ENCODE measurements at regions not wholly inside any gene's neighbourhood (a gene's known extent, or its start where the extent isn't known, plus 50 kb on each side); places are given as distances from the start of the nearest gene placed in this dataset.

- peaks cover 59% of the 10 kb centered on the region for H3K4me1 Mint-ChIP-seq
Observed at GRCh38 chr2:201975964-201976612, 57.6 kb upstream of the FZD7 start.

GRCh38 chr2:201977651-201978050, 56.0 kb upstream of the FZD7 start:
- Histone ChIP-seq H3K4me1 (ENCODE audit: control insufficient read depth, insufficient read depth, low read length) (peaks cover 17% of the 10 kb centered on the region), H3K4me3 (ENCODE audit: low read length) (no peak overlapping the region), H3K9ac (ENCODE audit: extremely low read depth, low read length, poor library complexity, severe bottlenecking) (no peak overlapping the region), H3K36me3 (ENCODE audit: control insufficient read depth, insufficient read depth, low read length) (no peaks in the 10 kb centered on the region), H3K9me3 (ENCODE audit: control insufficient read depth, low read length) (no peaks in the 10 kb centered on the region), H3K27me3 (ENCODE audit: control insufficient read depth, insufficient read depth, low read length, poor library complexity, severe bottlenecking) (no peaks in the 10 kb centered on the region), H3K27ac (ENCODE audit: low read depth, low read length) (no peak overlapping the region)
- Mint-ChIP-seq H3K27ac (no peak overlapping the region), H3K27me3 (ENCODE audit: insufficient read depth) (no peaks in the 10 kb centered on the region), H3K36me3 (ENCODE audit: low read depth) (no peaks in the 10 kb centered on the region), H3K4me3 (no peak overlapping the region), H3K4me1 (peaks cover 47% of the 10 kb centered on the region), H3K9me3 (no peaks in the 10 kb centered on the region)
- DNase-seq = no peak
- no peak for TF ChIP-seq CTCF (conservative IDR thresholded peaks at IDR 0.05)
- 50% methylated on average over 2 of the region's 2 CpGs; no CpG with 5 or more reads in 1 of the 2 experiments for WGBS, 2 experiments (ENCODE audit: insufficient coverage in 1 of 2, insufficient read length in 1 of 2)

More at GRCh38 chr2:201975964-201976612, 57.6 kb upstream of the FZD7 start:
- Mint-ChIP-seq H3K36me3 (ENCODE audit: low read depth) (no peaks in the 10 kb centered on the region), H3K27me3 (ENCODE audit: insufficient read depth) (no peaks in the 10 kb centered on the region), H3K4me3 (no peak overlapping the region), H3K27ac (no peak overlapping the region), H3K9me3 (no peaks in the 10 kb centered on the region)
- no peaks in the 10 kb centered on the region for H3K9me3 ChIP-seq (ENCODE audit: control insufficient read depth, low read length)
- H3K4me1 ChIP-seq (ENCODE audit: control insufficient read depth, insufficient read depth, low read length) = peaks cover 27% of the 10 kb centered on the region
- H3K27me3 ChIP-seq (ENCODE audit: control insufficient read depth, insufficient read depth, low read length, poor library complexity, severe bottlenecking) = no peaks in the 10 kb centered on the region
- no peak for DNase-seq
- no peaks in the 10 kb centered on the region for H3K36me3 ChIP-seq (ENCODE audit: control insufficient read depth, insufficient read depth, low read length)
- H3K27ac ChIP-seq (ENCODE audit: low read depth, low read length) = no peak overlapping the region
- no peak overlapping the region for H3K4me3 ChIP-seq (ENCODE audit: low read length)
- WGBS, 2 experiments (ENCODE audit: insufficient coverage in 1 of 2, insufficient read length in 1 of 2) = 97 to 100% methylated on average over 3 of the region's 3 CpGs
- TF ChIP-seq CTCF (conservative IDR thresholded peaks at IDR 0.05) = no peak
- H3K9ac ChIP-seq (ENCODE audit: extremely low read depth, low read length, poor library complexity, severe bottlenecking) = no peak overlapping the region

- no peaks in the 10 kb centered on the region for H3K9me3 ChIP-seq (ENCODE audit: control insufficient read depth, low read length)
- H3K36me3 ChIP-seq (ENCODE audit: control insufficient read depth, insufficient read depth, low read length) = no peaks in the 10 kb centered on the region
- Mint-ChIP-seq H3K27me3 (ENCODE audit: insufficient read depth) (no peaks in the 10 kb centered on the region), H3K27ac (no peak overlapping the region), H3K9me3 (no peaks in the 10 kb centered on the region), H3K4me3 (no peak overlapping the region), H3K36me3 (ENCODE audit: low read depth) (no peaks in the 10 kb centered on the region), H3K4me1 (peaks cover 43% of the 10 kb centered on the region)
- WGBS, 2 experiments (ENCODE audit: insufficient coverage in 1 of 2, insufficient read length in 1 of 2) = 88 to 96% methylated on average over 4 of the region's 4 CpGs
- H3K4me1 ChIP-seq (ENCODE audit: control insufficient read depth, insufficient read depth, low read length) = peaks cover 12% of the 10 kb centered on the region
- no peak overlapping the region for H3K27ac ChIP-seq (ENCODE audit: low read depth, low read length)
- no peak overlapping the region for H3K4me3 ChIP-seq (ENCODE audit: low read length)
- no peak for DNase-seq
- H3K9ac ChIP-seq (ENCODE audit: extremely low read depth, low read length, poor library complexity, severe bottlenecking) = no peak overlapping the region
- TF ChIP-seq CTCF (conservative IDR thresholded peaks at IDR 0.05) = no peak
- no peaks in the 10 kb centered on the region for H3K27me3 ChIP-seq (ENCODE audit: control insufficient read depth, insufficient read depth, low read length, poor library complexity, severe bottlenecking)
Observed at GRCh38 chr2:201978333-201978732, 55.3 kb upstream of the FZD7 start.
